Bronchial epithelial cell (primary cell): ENCODE measurements at regions not wholly inside any gene's neighbourhood (a gene's known extent, or its start where the extent isn't known, plus 50 kb on each side); places are given as distances from the start of the nearest gene placed in this dataset.

ENCODE experiments used
- DNase-seq: peaks from one replicate; pipeline ENCODE4 v3.0.0-alpha.2; 2010; ENCODE audit warnings: low read depth
- FAIRE-seq: peaks from 2 replicates; lab custom pipeline; 2011; peaks lifted over from hg19 to GRCh38; lab: Jason Lieb, UNC
- H3K27me3 ChIP-seq: 2 replicates; pipeline ENCODE4 v1.5.1; 2011; ENCODE audit warnings: low read length; ENCODE audit not compliant: control insufficient read depth, insufficient read depth
- H3K36me3 ChIP-seq: 2 replicates; pipeline ENCODE4 v1.5.1; 2011; ENCODE audit warnings: low read length; ENCODE audit not compliant: control insufficient read depth, insufficient read depth
- H3K4me3 ChIP-seq: 2 replicates; pipeline ENCODE4 v1.5.1; 2011; ENCODE audit warnings: mild to moderate bottlenecking, low read depth, low read length, control low read depth
- TF ChIP-seq, protein P1 (sequence below): IDR thresholded peaks from 2 replicates; pipeline ENCODE4 v1.5.1; 2011; ENCODE audit warnings: mild to moderate bottlenecking, moderate library complexity, low read length, control low read depth, inconsistent platforms; ENCODE audit not compliant: insufficient read depth, severe bottlenecking

DNA sequence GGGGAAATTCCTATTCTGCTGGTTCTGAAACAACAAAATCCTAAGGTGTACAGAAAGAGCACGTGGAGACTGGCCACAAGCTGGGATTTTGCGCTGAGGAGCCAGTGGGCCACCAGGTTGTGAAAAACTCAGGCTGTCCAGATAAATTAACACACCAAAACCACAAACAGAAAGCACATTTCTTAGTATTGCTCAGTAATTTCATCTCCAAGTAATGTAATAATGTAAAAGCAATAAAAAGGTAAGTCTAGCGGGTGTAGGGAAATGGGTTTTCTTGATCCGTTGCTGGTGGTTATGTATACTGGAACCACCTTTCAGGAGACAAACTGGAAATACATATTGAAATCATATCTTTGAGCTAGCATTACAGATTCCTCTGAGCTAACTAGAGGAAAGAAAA lies 195.6 kb upstream of the CNR1 start:
- FAIRE-seq (no peak), DNase-seq (no peak)
- Histone ChIP-seq H3K36me3 (no peaks in the 10 kb centered on the region), H3K4me3 (no peak overlapping the region), H3K27me3 (no peaks in the 10 kb centered on the region)
- TF ChIP-seq, protein P1, sequence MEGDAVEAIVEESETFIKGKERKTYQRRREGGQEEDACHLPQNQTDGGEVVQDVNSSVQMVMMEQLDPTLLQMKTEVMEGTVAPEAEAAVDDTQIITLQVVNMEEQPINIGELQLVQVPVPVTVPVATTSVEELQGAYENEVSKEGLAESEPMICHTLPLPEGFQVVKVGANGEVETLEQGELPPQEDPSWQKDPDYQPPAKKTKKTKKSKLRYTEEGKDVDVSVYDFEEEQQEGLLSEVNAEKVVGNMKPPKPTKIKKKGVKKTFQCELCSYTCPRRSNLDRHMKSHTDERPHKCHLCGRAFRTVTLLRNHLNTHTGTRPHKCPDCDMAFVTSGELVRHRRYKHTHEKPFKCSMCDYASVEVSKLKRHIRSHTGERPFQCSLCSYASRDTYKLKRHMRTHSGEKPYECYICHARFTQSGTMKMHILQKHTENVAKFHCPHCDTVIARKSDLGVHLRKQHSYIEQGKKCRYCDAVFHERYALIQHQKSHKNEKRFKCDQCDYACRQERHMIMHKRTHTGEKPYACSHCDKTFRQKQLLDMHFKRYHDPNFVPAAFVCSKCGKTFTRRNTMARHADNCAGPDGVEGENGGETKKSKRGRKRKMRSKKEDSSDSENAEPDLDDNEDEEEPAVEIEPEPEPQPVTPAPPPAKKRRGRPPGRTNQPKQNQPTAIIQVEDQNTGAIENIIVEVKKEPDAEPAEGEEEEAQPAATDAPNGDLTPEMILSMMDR, result no peak

DNA sequence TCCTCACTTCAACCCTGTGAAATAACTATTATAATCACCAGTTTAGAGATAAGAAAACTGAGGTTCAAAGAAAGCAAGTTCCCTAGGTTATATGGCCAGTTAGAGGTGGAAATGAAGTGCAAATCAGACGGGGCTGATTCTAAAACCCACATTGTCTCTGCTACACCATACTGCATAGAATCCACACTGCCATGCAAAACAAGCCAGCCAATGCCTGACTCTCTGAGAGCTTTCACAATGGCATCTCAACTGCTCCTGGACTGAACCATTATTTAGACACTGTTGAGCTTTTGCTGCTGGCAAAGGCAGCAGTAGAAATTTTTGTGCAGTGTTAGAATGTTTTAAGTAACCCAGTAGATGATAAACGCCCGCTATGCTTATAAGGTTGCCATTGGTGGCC lies 195.2 kb upstream of the CNR1 start:
- H3K4me3 ChIP-seq, result no peak overlapping the region
- TF ChIP-seq, protein P1, result no peak

GRCh38 chr6:88360203-88360797 lies 194.2 kb upstream of the CNR1 start:
- FAIRE-seq (no peak), DNase-seq (peak; percentile 37)
- Histone ChIP-seq H3K4me3 (no peak overlapping the region), H3K27me3 (no peaks in the 10 kb centered on the region), H3K36me3 (no peaks in the 10 kb centered on the region)
- TF ChIP-seq, protein P1, result no peak

More for the DNA sequence above, 195.2 kb upstream of the CNR1 start:
- no peak for DNase-seq
- no peaks in the 10 kb centered on the region for H3K27me3 ChIP-seq
- no peaks in the 10 kb centered on the region for H3K36me3 ChIP-seq
- FAIRE-seq, result peak; percentile 7

GRCh38 chr6:88359530-88360202 lies 193.5 kb upstream of the CNR1 start:
- no peak for FAIRE-seq
- H3K4me3 ChIP-seq, result no peak overlapping the region
- TF ChIP-seq, protein P1, result no peak
- H3K36me3 ChIP-seq, result no peaks in the 10 kb centered on the region
- no peak for DNase-seq
- no peaks in the 10 kb centered on the region for H3K27me3 ChIP-seq

DNA sequence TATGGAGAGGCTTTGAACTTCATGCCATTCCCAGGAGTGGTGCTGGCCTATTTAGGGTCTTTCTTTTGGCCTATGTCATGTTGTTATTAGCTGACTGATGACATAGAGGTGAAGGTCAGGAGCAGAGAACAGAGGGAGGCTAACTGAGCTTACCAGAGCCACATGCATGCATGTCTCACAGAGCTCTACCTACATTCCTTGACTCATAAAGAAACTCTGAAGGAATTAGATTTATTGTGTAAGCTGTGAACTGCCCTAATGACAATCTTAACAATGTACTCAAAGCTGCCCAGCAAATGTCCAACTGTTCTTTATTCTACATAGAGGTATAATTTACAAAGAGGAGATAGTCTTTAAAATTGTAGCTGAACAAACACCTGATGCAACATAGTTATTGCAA lies 192.7 kb upstream of the CNR1 start:
- TF ChIP-seq, protein P1, result no peak

GRCh38 chr6:88349511-88349910 lies 183.4 kb upstream of the CNR1 start:
- FAIRE-seq, result no peak
- H3K27me3 ChIP-seq, result no peaks in the 10 kb centered on the region
- H3K4me3 ChIP-seq, result no peak overlapping the region
- H3K36me3 ChIP-seq, result no peaks in the 10 kb centered on the region
- TF ChIP-seq, protein P1, result no peak
- peak; percentile 32 for DNase-seq

More for the DNA sequence above, 192.7 kb upstream of the CNR1 start:
- DNase-seq, result peak; percentile 18
- Histone ChIP-seq H3K27me3 (no peaks in the 10 kb centered on the region), H3K36me3 (no peaks in the 10 kb centered on the region), H3K4me3 (no peak overlapping the region)
- peak; percentile 72 for FAIRE-seq
